ENCODE measurements at regions not wholly inside any gene's neighbourhood (a gene's known extent, or its start where the extent isn't known, plus 50 kb on each side); places are given as distances from the start of the nearest gene placed in this dataset.

DNA sequence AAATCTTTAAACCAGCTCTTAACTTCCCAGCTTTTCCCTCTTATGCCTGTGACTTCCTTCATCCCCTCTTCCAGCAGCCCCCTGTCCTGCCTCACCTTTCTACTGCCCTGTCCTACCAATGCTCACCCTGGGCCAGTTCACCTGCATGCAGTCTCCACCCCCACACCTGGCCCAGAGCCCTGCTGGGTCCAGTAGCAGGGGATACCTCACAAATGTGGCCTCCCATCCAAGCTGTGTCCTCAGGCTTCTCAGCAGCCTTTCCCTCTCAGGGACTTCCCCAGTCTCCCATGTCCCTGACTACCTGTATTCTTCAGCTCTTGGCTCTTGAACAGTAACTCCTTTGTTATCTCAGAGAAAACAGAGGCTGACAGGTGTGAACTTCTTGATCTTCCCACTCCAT is 503.2 kb downstream of the MFSD1 start:
- TF ChIP-seq, protein P1, sequence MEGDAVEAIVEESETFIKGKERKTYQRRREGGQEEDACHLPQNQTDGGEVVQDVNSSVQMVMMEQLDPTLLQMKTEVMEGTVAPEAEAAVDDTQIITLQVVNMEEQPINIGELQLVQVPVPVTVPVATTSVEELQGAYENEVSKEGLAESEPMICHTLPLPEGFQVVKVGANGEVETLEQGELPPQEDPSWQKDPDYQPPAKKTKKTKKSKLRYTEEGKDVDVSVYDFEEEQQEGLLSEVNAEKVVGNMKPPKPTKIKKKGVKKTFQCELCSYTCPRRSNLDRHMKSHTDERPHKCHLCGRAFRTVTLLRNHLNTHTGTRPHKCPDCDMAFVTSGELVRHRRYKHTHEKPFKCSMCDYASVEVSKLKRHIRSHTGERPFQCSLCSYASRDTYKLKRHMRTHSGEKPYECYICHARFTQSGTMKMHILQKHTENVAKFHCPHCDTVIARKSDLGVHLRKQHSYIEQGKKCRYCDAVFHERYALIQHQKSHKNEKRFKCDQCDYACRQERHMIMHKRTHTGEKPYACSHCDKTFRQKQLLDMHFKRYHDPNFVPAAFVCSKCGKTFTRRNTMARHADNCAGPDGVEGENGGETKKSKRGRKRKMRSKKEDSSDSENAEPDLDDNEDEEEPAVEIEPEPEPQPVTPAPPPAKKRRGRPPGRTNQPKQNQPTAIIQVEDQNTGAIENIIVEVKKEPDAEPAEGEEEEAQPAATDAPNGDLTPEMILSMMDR (IDR thresholded peaks at IDR 0.05; ENCODE audit: poor library complexity) = no peak
- TF ChIP-seq EZH2 (IDR thresholded peaks at IDR 0.05; ENCODE audit: borderline replicate concordance) (no peak), EZH2phosphoT487 (IDR thresholded peaks at IDR 0.05; ENCODE audit: low read depth, severe bottlenecking, unreplicated experiment) (no peak)

All from hepatocyte (in vitro differentiated cells).